Stimulated activated naive CD8-positive, alpha-beta T cell treated with anti-CD3 and anti-CD28 coated beads, Interleukin-15, Interleukin-2, amounts not matched to agents 100 U/mL and 50 U/mL, for 24 hours (primary cell): ENCODE measurements at regions not wholly inside any gene's neighbourhood (a gene's known extent, or its start where the extent isn't known, plus 50 kb on each side); places are given as distances from the start of the nearest gene placed in this dataset.
A peak's percentile ranks its signal among the peaks of the same experiment; 100 is the strongest.
"Not testable (repeated sequence)": the region's sequence is repeated elsewhere in the genome, so short reads cannot be mapped to it uniquely, and the experiment has no call there.

Experiments
- ATAC-seq: fragments of 150-1000 bp; cut with Tn5 transposase; one replicate; pipeline ENCODE4 v1.10.0; 2021
- DNase-seq: peaks from one replicate; pipeline ENCODE4 v3.0.0; 2021

DNA sequence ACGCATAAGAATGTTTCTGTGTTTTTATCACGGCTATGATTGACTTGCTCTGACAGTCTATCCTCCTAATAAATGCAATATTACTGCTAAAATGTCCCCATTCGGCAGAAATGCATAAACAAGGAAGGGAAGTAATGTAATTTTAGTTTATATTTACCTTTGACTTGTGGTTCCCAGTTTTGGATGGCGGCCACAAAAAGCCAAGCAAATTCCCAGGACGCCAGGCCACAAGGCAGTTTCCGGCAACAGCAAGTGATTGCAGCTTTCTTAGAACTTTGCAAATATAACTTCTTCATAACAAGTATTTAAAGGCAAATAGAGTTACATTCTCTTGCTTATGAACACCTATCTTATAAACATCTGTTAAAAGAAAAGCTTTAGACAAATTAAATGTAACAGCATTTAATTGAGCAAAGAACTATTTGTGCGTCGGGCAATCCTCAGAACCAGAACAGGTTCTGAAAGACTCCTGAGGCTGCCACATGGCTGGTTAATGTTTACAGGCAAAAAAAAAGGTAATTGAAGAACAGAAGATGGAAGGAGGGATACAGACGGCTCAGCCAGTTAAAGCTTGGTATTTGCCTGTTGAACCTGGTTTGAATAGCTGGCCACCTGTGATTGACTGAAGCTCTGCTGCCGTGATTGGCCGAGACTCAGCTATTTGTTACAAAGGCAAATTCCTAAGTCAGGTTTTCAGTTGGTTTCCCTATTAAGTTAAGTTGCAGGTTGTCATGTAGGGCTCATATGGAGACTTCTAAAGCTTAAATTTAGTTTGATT lies 80.8 kb downstream of the C21orf91 start:
- DNase-seq (no peak), ATAC-seq (no peak)

DNA sequence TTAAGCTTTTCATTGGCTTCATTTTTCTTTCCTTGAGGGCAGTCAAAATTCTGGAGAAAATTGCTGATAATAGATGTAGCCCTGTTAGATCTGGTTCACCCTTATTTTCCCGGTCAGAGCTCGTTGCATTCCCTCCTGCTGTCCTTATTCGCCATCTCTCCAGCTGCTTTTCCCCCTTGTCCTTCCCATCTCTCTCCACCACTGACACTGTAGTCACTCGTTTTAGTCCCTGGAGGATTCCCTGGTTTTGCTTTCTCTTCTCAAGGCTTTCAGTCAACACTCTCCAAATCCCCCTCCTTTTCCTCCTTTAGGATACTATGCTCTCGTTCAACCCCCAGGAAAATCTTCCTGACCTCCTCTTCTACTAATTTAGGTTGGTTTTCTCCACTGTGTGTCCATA lies 83.1 kb downstream of the C21orf91 start:
- ATAC-seq (no peak), DNase-seq (no peak)

DNA sequence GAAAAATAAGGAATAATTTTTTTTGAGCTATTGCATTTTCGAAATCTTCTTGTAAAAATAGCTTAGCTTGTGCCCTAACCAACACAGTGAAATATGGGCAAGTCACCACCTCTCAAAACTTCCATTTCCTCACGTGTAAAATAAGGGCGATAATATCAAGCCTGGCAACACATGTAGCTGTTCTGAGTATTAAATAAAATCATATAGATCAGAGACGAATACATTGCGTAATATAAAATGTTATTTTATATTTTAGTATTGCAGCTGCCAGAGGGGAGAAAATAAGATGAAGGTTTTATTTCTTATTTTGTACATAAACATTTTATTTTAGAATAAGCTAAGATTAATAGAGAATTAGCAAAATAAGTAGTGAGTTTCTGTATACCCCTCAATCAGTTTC lies 85.9 kb downstream of the C21orf91 start:
- no peak for ATAC-seq
- no peak for DNase-seq

DNA sequence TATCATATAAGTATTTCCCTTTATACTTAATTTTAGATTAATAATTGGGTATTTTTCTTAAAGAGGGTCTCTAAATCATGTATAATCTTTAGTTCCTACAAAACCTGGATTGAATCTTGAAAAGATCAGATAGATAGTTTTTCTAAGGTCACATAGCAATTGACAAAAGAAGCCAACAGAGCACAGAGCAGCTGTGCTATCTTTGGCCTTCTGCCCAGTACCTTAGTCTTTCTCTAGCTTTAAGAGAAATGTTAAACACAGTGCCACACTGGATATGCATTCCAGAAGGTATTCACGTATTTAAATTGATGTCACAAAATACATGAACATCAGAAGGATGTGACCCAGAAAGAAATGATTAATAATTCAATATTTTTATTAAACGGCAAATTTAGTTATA lies 86.8 kb downstream of the C21orf91 start:
- ATAC-seq (no peak), DNase-seq (no peak)

- ATAC-seq (no peak), DNase-seq (no peak)
Observed at GRCh38 chr21:17731554-17731953, 87.6 kb downstream of the C21orf91 start.

GRCh38 chr21:17730782-17731181 lies 88.4 kb downstream of the C21orf91 start:
- ATAC-seq (no peak), DNase-seq (no peak)

DNA sequence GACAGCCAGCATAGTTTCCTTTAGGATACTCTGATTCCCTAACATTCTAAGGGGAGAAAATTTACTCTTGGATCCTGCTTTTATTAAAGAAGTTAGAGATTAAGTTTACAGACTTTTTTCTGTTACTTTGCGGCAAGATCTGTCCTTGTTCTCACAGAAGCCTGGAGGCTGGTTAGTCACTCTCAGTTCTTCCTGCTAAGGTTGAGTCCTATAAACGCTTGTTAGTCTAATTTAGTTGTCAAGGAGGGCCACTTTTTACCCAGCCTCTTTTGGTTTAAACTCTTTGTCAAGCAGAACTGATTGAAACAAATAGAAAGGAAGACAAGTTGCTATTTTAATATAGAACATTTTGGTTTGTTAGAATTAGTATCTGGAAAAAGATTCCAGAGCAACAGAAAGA lies 89.7 kb downstream of the C21orf91 start:
- DNase-seq (no peak), ATAC-seq (no peak)

- no peak for ATAC-seq
Observed at GRCh38 chr21:17727361-17727760, 91.8 kb downstream of the C21orf91 start.

DNA sequence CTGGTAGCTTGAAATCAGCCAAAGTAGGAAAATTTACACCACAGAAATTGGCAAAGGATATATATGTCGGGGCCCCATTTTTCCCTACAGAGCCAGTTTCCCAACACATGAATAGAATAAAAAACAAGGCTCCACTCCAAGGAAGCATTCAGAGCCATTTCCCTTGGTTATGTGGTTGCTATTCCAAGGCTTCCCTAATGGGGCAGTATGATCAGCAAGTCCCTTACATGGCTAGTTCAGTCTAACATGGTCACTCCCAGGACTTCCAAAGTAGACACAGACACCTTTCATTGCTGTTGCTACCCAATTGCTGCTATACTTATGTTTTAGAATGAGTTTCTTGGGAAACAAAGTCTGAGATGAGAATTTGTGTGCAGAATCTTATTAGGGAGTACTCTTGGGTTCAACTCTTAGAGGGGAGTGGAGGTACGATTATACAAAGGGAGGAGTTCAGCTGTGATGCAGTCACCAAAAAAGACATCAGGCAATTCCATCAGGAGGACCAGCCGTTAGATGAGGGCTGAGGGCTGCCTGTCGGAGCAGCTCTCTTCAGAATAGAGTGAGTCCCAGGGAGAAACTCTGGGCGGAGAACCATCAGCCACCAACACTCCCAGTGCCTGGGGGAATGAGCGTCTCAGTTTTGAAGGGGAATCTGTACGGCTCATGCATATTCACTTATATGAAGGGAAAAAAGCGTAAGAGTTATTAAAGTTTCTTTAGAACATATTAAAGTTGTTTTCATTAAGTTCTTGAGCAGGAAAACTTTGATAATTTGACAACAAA lies 92.9 kb downstream of the C21orf91 start:
- DNase-seq (no peak), ATAC-seq (no peak)

More at GRCh38 chr21:17727361-17727760, 91.8 kb downstream of the C21orf91 start:
- no peak for DNase-seq

DNA sequence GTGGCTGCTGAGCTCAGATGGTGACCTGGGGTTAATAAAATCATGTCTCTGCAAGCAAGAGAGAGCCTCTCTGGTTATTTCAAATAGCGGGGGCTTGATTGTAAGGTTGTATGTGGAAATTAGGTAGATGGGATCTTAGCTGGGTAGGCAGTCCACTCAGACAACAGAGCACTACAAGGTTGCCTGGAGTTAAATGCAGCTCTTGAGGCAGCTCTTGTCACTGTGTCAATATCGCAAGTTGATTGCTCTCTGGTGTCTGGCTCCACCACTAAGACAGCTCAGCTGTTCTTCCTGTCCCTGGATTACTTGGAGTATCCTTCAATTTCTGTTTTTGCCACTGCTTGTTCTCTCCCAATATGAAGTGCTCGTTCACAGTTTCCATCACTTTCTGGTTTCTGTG lies 93.8 kb downstream of the C21orf91 start:
- no peak for DNase-seq
- ATAC-seq = no peak

DNA sequence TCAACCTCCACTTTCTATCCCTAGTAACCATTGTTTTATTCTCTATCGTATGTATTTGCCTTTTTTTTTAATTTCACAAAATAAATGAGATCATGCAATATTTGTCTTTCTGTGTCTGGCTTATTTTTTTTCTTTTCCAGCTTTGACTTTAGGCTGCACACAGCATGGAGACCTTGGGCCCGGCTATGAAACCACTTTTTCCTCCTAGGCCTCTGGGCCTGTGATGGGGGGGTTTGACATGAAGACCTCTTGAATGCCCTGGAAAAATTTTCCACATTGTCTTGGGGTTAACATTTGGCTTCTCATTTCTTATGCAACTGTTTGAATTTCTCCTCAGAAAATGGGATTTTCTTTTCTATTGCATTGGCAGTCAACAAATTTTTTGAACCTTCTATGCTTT lies 100.2 kb upstream of the BTG3 start:
- DNase-seq = no peak
- ATAC-seq = no peak

DNA sequence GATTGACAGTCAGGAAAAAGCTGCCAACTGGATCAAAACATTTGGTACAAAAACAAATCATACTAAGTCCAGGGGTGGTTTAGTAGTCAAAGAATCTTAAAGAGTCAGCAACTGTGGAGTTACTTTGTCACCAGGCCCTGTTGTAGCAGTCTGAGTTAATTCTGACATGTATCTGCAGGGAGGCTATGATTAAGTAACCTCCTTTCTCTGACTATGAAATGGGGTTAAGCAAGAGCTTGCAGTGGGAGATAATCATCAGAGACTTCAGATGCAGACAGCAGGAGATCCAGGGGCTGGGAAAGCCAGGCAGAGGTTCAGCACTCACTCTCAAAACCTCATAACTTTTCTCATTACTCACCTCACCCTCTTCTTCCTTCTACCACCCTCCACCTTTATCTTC lies 99.2 kb upstream of the BTG3 start:
- no peak for ATAC-seq
- no peak for DNase-seq

DNA sequence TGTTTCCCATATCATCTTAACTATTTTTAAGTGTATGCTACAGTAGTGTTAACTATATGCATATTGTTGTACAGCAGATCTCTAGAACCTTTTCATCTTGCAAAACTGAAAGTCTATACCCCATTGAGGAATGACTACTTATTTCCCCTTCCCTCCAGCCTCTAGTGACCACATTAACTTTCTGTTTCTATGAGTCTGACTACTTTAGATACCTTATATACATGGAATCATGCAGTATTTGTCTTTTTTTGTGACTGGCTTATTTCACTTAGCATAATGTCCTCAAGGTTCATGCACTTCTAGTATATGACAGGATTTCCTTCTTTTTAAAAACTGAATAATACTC lies 96.5 kb upstream of the BTG3 start:
- ATAC-seq (peak; percentile 93), DNase-seq (no peak)

- DNase-seq (no peak), ATAC-seq (peak; percentile 15)
Observed at GRCh38 chr21:17708522-17709265, 96.0 kb upstream of the BTG3 start.

GRCh38 chr21:17699524-17700189 lies 87.0 kb upstream of the BTG3 start:
- ATAC-seq = no peak
- DNase-seq = no peak

DNA sequence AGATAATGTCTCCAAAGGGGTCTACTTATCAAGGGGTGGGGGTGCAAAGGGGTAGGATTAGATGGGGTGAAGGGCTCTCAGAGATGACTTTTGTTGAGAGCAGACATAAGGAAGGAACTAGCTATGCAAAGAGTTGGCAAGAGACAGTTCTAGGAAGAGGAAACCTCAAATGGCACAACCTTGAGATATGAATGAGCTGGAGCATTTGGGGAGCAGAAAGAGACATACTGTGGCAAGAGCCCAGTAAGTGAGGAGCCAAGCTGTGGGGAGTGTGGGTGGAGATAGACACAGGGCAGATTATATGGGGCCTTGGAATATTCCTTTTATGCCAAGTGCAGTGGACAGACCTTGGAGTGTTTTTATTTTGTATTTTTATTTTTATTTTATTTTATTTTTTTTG lies 84.8 kb upstream of the BTG3 start:
- ATAC-seq (peak; percentile 65), DNase-seq (no peak)

- not testable (repeated sequence) for DNase-seq, ATAC-seq
Observed at GRCh38 chr21:17694416-17694815, 81.7 kb upstream of the BTG3 start.

DNA sequence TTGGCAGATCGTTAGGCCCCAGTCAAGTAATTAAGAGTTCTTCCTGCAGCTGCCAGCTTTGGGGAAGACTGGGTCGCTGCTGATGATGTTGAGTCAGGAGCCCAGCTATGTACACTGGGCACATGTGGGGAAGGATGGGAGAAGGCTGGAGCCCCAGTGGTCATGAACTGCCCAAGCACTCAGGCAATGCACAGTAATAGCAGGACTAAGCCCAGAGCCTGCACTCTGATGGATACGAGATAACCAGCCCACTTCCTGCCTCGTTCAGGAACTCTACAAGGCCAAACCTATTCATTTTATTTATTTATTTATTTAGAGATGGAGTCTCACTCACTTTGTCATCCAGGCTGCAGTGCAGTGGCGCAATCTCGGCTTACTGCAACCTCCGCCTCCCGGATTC lies 81.1 kb upstream of the BTG3 start:
- ATAC-seq = no peak

GRCh38 chr21:17690078-17690494 lies 77.4 kb upstream of the BTG3 start:
- no peak for ATAC-seq

More for the DNA sequence above, 81.1 kb upstream of the BTG3 start:
- DNase-seq = no peak

DNA sequence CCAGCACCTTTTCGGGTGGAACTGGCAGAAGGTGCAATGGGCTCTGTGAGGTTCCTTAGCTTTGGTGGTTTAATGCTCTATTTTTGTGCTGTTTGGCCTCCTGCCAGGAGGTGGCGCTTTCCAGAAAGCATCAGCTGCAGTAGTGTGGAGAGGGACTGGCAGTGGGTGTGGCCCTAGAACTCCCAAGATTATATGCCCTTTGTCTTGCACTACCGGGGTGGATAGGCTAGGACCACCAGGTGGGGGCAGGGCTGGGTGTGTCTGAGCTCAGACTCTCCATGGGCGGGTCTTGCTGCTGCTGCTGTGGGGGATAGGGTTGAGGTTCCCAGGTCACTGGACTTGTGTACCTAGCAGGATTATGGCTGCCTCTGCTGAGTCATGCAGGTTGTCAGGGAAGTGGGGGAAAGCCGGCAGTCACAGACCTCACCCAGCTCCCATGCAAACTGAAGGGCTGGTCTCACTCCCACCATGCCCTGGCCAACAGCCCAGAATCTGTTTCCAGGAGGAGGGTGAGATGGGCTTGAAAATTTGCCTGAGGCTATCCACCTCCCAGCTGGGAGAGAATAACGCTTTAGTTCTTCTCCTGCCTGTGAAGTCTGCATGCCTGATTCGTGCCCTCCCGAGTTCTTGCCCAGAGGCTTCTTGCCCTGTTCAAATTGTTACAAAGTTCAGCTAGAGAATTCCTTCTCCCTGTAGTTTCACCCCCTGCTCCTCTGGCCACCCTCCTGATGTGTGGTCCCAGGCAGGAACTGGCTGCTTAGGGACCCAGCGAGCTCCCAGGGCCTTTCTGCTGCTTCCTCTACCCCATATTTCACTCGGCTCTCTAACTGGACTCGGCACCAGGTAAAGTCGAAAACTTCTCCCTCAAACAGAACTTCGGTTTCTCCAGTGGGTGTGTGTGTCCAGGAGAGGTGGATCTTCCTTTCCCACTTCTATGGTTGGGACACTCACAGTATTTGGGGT lies 76.5 kb upstream of the BTG3 start:
- no peak for ATAC-seq
- peak; percentile 60 for DNase-seq

More at GRCh38 chr21:17690078-17690494, 77.4 kb upstream of the BTG3 start:
- DNase-seq = no peak

DNA sequence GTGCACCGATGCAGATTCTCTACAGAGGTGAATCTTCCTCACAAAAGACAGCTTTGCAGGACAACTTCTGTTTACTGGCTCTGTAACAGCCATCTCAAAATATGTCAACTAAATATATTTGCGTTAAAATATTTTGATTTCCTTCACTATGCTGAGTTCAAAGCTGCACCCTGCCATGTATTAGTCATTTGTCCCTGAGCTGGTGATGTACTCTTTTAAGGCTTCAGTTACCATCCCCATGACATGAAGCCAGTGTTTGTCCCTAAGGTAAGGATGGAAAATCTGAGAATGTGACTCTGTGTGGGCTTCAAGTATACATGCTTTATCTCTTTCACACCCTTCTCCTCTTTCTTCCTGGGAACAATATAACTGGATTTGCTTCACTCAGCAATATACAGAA lies 70.2 kb upstream of the BTG3 start:
- ATAC-seq (peak; percentile 87), DNase-seq (no peak)
